HG03139 (cell line): ENCODE measurements at regions not wholly inside any gene's neighbourhood (a gene's known extent, or its start where the extent isn't known, plus 50 kb on each side); places are given as distances from the start of the nearest gene placed in this dataset.

ENCODE experiments used
- ATAC-seq: cut with Tn5 transposase; IDR thresholded peaks from one replicate; pipeline ENCODE4 v1.9.1; 2021; ENCODE audit not compliant: unreplicated experiment

DNA sequence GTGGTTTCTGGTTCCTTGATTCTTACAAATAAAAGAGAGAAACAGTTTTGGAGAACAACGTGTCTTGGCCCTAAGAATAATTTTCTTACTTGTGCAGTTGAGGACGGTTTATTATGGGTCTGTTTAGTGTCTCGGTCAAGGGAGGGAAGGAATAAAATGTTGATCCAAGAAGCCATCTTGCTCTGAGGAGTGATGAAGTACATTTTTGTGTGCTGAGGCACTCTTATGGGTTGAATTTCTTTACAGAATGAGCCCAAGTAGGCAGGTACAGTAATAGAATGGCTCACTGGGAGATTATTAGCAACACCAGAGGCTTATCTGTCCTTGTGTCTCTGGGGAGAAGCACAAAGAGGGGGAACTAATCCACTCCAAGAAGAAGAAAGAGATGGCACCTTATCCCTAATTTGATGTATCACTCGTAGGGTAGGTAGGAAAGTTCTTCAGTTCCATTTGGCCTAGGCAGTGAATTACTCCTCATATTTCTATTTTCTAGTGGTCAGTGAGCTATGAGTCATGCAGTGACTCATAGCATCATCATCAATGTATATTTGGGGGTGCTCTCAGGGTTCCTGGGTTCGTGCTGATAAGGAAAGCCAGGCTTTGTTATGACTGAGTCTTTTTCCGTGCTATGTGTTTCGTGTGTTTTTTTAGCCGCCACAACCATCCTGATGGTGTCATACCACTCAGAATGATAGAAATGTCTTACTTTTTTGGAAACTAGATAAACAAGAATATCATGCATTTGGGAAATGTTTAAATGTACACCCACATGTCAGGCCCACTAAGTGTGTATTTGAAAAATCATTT lies 250.1 kb upstream of the CTAGE1 start:
- no peak for ATAC-seq

DNA sequence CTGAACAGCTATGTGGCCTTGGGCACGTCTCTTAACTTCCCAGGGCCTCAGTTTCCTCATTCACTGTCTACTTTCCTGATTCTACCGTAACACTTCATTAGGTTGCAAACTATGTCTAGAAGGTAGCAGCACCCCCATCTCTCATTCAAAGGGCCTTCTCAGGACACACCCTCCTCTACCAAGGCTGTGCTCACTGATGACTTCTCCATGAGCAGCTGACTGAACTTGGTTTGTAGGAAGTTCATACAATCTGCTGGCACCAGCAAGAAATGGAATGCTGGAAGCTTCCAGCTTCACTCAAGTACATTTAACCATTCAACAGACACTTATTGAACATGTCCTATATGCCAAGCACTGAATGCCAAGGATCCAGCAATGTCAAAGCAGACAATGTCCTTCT lies 250.8 kb upstream of the CTAGE1 start:
- ATAC-seq = no peak

DNA sequence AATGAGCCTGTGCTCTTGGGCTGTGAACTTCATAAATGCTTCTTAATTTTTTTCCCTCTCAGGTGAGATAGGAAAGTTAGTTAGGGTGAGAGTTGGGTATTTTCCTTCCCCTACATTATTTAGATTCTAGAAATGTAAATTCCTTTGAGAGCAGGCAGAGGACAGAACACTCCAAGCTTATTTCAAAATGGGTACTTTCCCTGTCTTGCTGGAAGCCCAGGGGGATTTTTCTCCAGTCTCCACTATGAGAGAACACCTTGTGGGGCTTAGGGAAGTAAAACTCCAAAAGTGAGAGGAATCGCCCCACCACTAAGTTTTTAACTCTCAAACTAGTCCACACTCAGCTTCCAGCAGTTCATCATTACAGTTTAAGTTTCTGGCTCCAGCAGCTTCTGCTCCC lies 253.2 kb upstream of the CTAGE1 start:
- no peak for ATAC-seq

DNA sequence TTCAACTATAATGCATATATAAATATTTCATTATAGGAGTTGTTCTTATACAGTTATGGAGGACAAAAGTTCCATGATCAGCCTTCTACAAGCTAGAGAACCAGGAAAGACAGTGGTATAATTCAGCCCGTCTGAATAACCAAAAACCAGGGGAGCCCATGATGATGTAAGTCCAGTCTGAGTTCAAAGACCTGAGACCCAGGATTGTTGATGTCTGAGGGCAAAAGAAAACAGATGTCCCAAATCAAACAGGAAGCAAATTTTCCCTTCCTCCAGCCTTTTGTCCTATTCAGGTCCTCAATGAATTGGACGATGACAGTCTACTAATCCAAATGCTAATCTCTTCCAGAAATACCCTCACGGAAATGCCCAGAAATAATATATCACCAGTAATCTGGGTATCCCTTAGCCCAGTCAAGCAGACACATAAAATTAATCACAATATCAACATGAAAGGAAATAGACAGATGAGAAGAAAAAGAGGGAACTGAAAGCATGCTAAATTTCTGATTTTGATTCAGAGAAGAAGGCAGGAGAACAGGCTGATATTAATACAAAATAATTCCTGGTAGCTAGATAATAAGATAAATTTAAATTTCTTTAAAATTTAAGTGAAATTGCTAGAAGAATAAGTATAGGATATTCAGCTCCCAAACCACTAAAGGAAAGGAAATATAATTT lies 255.6 kb upstream of the CTAGE1 start:
- no peak for ATAC-seq

DNA sequence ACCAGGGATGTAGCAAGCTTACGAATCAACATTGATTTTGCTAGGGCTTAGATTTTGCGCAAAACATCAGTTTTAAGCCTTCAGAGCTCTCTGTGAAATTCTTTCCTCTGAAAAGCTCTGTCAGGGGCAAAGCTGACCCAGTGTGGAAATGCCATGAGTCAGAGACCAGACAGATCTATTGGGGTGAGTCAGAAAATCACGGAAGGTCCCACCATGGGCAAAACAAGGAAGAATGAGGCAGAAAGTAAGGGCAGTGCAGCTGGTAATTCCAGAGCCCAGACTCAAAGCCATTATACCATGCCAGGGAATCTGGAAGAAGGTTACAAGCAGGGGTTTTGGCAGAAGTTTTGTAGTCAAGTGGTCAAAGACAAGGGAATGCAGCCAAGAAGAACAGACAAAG lies 256.6 kb upstream of the CTAGE1 start:
- ATAC-seq = no peak

DNA sequence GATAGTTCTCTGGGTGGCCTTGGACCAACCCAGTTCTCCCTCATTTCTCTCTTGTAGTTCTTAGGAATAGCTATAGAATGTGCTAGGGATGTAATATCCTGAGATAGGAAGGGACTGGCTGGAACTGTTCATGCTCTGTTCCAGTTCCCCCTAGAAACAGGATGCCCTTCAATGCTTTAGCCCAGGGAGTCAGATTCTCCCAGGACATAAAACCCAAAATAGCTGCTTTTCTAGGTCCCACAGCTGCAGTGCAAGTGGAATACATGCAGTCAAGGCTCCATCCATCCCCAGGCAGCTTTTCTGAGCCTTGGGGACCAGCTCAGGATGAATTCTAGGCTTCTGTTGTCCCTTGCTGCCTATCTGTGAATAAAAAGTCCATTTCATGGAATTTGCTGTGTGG lies 257.3 kb upstream of the CTAGE1 start:
- no peak for ATAC-seq

DNA sequence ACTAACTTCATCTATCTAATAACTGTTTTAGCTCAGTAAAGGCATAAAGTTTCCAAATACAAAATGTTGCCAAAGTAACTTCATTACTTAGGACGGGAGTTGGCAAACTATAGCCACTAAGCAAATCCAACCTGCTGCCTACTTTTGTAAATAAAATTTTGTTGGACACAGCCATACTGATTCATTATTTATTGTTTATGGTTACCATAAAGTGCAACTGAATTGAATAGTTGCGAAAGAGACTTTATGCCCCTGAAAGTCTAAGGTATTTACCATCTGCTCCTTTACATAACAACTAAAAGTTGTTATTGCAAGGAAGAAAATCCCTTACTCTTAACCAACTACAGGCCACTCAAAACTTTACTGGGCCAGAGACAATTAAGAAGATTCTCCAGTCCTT lies 256.7 kb upstream of the RBBP8 start:
- ATAC-seq = no peak

DNA sequence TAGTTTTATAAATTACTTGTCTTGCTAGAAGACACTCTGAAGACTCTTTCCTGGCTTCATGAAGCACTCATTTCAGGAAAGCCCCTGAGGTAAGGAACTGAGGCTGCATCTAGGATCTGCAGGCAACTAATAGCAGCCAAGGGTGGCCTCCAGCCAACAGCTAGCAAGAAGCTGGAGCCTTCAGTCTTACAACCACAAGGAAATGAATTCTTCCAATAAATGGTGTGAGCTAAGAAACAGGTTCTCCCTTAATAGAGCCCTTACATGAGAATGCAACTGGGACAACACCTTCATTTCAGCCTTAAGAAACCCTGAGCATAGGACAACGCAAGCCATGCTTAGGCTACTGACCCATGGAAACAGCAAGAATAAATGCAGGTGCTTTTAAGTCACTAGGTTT lies 254.6 kb upstream of the RBBP8 start:
- no peak for ATAC-seq

DNA sequence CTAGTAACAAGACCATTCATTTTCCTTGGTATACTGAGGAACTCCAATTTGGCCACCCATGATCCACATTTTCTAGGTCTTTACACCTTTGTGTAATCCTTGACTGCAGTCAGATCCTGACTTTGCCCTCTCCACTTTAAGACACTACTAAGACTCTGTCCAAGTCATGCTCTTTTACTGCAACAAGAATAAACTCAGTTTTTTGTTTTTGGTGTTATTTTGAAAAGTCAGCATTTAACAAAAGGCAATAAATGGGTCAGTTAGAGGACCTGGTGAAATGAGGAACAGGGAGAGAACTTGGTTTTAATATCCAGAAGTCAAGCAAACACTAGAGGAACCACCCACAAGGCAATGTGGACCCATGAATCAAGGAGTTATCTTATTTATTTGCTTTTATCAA lies 252.2 kb upstream of the RBBP8 start:
- ATAC-seq = no peak

DNA sequence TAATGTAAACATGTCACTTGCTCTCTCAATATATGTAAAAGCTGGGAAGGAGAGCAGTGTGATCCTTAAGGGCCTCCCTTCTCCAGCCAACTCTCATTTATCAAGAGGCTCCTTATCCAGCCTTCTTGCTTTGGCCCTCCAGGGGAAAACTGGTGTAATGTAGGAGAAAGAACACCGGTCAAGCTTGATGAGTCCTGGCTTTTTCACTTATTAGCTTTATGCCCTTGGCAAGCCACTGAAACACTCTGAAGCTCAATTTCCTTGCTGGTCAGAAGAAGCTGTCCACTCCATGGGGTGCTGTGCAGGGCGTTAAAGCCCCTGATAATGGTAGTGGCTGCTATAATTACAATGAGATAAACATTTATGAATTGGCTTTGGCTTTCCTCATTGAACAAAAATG lies 251.2 kb upstream of the RBBP8 start:
- ATAC-seq = no peak

DNA sequence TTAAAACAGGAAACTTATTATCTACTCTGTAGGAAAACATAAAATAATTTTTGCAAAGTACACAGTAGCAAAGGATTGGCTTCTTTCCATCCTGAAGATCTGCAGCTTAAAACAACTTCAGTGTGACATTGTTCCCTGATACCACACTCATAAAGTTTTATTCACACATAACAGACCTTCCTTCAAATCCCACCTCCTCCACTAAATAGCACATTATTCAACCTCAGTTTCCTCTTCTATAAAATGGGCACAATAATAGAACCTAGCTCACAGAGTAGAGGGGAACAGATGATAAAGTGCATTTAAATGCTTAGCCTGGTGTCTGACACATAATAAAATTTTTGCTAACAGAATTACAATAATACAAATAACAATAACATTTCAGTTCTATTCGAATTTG lies 250.4 kb upstream of the RBBP8 start:
- ATAC-seq = no peak

DNA sequence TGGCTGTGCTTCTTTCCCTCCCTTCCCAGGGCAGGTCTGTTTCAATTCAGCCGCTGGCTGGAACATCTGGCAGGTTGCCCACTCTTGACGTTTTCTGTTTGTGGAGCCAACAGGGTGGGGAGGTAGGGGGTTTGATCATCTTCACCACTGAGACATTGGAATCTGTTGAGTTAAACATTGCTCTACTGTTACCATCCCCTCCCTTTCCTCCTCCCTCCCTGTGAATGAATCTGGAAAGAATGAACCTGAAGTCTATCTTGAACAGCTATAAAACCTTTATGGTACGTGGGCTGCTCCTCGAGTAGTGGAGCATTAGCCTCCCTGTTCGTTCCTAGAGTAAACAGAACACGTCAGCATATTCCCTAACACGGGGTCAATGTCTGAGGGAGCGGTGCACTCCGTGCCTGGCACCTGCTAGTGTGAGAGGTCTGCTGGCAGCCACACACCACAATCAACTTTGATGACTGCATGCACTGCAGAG lies 249.9 kb upstream of the RBBP8 start:
- ATAC-seq = no peak

DNA sequence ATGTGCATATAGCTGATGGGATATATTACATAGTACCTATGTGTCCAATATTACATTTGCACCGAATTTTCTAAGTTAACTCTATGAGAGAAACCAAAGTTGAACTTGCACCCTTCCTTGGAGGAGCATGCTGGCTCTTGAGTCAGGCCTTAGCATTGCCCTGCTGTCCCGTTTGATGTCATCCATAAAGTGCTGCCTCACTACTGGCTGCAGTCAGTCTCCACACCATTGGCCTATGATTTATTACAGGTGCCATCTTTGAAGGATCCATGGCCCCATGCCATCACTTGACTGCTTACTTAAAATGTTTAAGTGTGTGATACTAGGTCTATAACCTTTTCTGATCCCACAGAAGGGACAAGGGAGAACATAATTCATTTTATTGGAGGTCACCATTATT lies 249.3 kb upstream of the RBBP8 start:
- no peak for ATAC-seq

DNA sequence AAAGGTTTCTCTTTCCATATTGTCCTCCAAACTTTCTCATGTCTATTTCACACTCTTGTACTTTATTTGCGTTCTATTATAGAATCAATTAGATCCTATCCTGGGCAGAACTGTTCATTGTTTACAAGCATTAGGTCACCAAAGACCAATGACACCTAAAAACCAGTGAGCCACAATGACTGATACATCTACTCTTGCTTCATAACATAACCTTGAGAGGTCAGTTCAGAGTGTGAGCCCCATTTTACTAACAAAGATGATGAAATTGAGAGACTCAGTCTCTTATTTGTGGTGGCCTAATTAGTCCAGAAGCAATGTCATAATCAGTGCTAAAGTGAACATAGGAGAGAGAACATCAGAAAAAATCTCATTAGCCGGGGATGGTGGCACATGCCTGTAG lies 248.9 kb upstream of the RBBP8 start:
- no peak for ATAC-seq

DNA sequence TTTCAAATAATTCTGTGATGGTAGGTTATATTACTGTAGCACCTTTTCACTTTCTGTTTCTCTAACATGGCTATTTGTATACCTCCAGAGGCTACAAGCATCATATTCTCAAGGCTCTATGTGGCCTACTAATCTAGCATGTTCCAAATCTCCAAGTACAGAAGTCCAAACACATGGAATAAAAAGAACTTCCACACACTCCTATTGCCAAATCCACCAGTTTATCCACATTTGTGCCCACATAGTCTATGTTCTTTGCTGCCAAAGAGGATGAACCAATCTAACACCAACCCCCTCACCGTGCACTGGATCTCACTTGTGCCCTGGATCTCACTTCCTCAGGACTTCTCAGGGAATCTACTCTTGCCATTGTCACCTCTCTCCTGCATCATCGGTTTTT lies 247.3 kb upstream of the RBBP8 start:
- no peak for ATAC-seq

DNA sequence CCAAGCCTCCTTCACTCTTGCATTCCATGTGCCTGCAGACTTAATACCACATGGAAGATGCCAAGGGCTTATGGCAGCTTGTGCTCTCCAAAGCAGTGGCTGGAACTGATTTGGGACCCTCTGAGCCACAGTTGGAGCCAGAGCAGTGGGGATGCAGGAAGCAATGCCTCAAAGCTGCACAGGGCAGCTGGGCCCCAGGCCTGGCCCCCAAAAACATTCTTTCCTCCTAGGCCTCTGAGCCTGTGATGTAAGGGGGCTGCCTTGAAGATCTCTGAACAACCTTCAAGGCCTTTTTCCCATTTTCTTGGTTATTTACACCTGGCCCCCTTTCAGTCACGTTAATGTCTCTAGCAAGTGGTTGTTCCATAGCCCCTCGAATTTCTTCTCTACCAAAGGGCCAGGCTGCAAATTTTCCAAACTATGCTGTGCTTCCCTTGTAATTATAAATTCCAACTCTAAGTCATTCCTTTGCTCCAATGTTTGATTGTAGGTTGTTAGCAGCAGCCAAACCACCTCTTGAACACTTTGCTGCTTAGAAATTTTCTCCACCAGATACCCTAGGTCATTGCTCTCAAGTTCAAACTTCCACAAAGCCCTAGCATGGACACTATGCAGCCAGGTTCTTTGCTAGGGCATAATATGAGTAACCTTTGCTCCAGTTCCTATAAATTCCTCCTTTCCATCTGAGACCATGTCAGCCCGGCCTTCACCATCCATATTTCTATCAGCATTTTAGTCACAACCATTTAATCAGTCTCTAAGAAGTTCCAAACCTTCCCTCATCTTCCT lies 245.0 kb upstream of the RBBP8 start:
- ATAC-seq = no peak

DNA sequence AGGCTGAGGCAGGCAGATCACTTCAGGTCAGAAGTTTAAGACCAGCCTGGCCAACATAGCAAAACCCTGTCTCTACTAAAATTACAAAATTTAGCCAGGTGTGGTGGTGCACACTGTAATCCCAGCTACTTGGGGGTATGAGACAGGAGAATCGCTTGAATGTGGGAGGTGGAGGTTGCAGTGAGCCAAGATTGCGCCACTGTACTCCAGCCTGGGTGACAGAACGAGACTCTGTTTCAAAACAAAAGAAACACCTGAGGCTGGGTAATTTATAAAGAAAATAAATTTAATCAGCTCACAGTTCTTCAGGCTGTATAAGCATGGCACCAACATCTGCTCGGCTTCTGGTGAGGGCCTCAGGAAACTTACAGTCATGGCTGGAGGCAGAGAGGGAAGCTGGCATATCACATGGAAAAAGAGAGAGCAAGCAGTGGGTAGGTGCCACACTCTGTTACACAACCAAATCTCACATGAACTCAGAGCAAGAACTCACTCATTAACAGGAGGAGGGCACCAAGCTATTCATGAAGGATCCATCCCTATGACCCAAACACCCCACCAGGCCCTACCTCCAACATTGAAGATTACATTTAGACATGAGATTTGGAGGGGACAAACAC lies 244.1 kb upstream of the RBBP8 start:
- ATAC-seq = no peak

DNA sequence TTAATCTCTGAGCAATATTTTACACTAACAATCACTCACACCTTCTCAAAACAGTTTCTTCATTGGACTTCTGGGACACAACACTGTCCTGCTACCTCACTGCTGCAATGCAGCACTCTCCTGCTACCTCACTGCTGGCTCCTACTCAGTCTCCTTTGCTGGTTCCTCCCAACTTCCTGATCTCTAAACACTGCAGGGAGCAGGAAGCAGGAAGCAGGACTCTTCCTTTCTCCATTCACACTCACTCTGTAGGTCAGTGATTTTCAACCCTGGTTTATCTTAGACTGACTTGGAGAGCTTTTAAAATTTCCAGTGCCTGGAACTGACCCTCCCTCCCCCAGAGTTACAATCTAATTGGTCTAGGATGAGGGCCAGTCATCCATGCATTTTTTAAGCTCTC lies 243.4 kb upstream of the RBBP8 start:
- ATAC-seq = no peak

DNA sequence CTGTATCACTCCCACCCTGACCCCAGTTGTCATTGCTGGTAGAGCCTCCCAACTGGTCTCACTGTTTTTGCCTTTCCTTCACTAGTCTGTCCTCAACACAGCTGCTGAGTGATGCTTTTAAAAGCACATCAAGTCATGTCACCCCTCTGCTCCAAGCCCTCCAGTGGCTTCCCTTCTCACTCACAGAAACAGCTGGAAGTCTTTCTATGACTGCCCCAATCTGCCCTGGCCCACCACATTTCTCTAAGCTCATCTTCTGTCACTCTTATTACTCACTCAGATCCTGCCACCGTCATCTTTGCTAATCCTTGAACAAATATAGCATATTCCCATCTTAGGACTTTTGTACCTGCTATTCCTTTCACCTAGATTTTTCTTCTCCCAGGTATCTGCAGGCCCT lies 242.6 kb upstream of the RBBP8 start:
- ATAC-seq = no peak

DNA sequence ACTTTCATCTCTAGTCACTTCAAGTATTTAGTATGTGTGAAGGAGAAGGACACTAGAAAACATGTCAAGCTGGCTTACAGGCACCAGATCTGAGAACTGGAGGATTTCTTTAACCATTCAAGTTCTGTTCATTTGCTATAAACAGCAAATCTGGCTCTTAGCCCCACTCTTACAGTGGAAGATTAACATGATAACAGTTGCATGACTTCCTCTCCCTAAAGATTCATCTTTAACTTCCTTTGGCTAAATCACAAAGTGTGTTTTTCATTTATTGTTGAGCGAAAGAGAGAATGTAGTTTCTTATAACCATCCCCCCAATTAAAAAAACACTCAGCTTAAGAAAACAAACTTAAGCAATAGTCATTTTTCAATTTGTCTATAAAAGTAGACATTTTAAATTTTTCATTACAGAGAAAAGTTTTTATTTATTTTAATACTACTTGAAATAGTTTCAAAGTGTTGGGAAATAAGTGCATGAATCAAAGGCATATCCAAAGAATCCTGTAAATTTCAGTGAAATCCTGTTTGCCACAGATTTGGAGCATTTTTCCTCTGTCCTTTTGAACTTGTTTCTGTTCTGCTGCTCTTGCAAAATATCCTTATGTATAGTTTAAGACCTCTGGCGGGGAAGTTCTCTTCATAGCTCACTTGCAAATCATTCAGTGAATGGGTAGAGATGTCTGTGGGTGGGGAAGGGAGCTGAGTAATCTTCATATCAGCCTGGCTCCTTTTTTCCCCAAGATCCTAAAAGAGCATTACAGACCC lies 241.0 kb upstream of the RBBP8 start:
- no peak for ATAC-seq

DNA sequence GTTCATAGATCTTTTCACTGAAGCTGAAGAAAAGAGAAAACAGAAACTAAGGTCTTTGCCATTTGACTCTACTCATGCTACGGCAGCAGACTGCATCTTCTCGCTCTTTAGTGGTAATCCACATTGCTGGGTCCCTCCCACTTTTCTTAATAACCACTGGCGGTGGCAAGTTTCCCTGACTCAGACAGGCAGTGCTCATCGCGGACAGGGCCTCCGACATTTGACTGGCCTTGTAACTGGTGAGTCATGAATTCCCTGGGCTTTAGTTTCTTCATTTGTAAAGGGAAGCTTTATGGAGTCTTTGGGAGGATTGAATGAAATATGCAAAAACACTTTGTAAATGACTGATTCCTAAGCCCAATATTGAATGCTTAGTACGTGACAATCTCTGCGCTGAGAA lies 238.2 kb upstream of the RBBP8 start:
- ATAC-seq = no peak
